NK-92 treated with Interleukin-12 subunit alpha and Interleukin-12 subunit beta, amount 100 ng/mL, for 24 hours (cell line): ENCODE measurements at regions not wholly inside any gene's neighbourhood (a gene's known extent, or its start where the extent isn't known, plus 50 kb on each side); places are given as distances from the start of the nearest gene placed in this dataset.

ENCODE experiments used
- DNase-seq: peaks from one replicate; lab custom pipeline; 2025; lab: John Stamatoyannopoulos, UW

GRCh38 chr12:98280621-98281020 lies 234.8 kb upstream of the TMPO start:
- DNase-seq: no peak

- no peak for DNase-seq
These were observed 223.6 kb upstream of the TMPO start for GRCh38 chr12:98291828-98292227.

GRCh38 chr12:98294051-98294805 lies 221.2 kb upstream of the TMPO start:
- DNase-seq: no peak

GRCh38 chr12:98295681-98296080 lies 219.7 kb upstream of the TMPO start:
- no peak for DNase-seq

GRCh38 chr12:98296462-98297079 lies 218.8 kb upstream of the TMPO start:
- no peak for DNase-seq

GRCh38 chr12:98297538-98297937 lies 217.9 kb upstream of the TMPO start:
- no peak for DNase-seq

GRCh38 chr12:98308141-98308540 lies 207.2 kb upstream of the TMPO start:
- no peak for DNase-seq

- no peak for DNase-seq
These were observed 197.2 kb upstream of the TMPO start for GRCh38 chr12:98317939-98318899.

GRCh38 chr12:98319716-98320425 lies 195.5 kb upstream of the TMPO start:
- no peak for DNase-seq

GRCh38 chr12:98325003-98325402 lies 190.4 kb upstream of the TMPO start:
- DNase-seq: no peak

GRCh38 chr12:98328467-98328866 lies 186.9 kb upstream of the TMPO start:
- DNase-seq: no peak

GRCh38 chr12:98329589-98329988 lies 185.8 kb upstream of the TMPO start:
- no peak for DNase-seq

GRCh38 chr12:98332642-98333041 lies 182.7 kb upstream of the TMPO start:
- DNase-seq: no peak

GRCh38 chr12:98334768-98335167 lies 180.6 kb upstream of the TMPO start:
- DNase-seq: no peak

GRCh38 chr12:98341026-98341425 lies 174.4 kb upstream of the TMPO start:
- no peak for DNase-seq

GRCh38 chr12:98341732-98342131 lies 173.7 kb upstream of the TMPO start:
- no peak for DNase-seq

GRCh38 chr12:98343002-98343567 lies 172.3 kb upstream of the TMPO start:
- DNase-seq: no peak

- DNase-seq: no peak
These were observed 171.1 kb upstream of the TMPO start for GRCh38 chr12:98344046-98344930.

GRCh38 chr12:98345308-98345876 lies 170.0 kb upstream of the TMPO start:
- no peak for DNase-seq

- no peak for DNase-seq
These were observed 164.3 kb upstream of the TMPO start for GRCh38 chr12:98351089-98351488.
